Mesenchymal stem cell (in vitro differentiated cells and primary cell): ENCODE measurements at regions not wholly inside any gene's neighbourhood (a gene's known extent, or its start where the extent isn't known, plus 50 kb on each side); places are given as distances from the start of the nearest gene placed in this dataset.
A peak's percentile ranks its signal among the peaks of the same experiment; 100 is the strongest.

ENCODE experiments used
- DNase-seq: peaks from one replicate; pipeline ENCODE4 v3.0.0-alpha.2; 2013
- H2AFZ ChIP-seq: one replicate; pipeline ENCODE4 v1.6.1; 2013; ENCODE audit warnings: low read depth, mild to moderate bottlenecking, control low read depth, inconsistent platforms, low read length, moderate library complexity
- H2AK5ac ChIP-seq: 2 replicates; pipeline ENCODE4 v1.6.1; 2013; ENCODE audit warnings: low read length, moderate library complexity, mild to moderate bottlenecking, inconsistent platforms; ENCODE audit not compliant: severe bottlenecking
- H2BK120ac ChIP-seq: one replicate; pipeline ENCODE4 v1.6.1; 2013; ENCODE audit warnings: low read depth, mild to moderate bottlenecking, inconsistent platforms, low read length, moderate library complexity
- H2BK12ac ChIP-seq, 2 experiments: one replicate each; pipeline ENCODE4 v1.6.1; 2013; ENCODE audit warnings: inconsistent platforms in 2 of 2, low read length in 2 of 2, mild to moderate bottlenecking in 2 of 2, moderate library complexity in 2 of 2, control low read depth in 1 of 2
- H2BK15ac ChIP-seq: one replicate; pipeline ENCODE4 v1.6.1; 2013; ENCODE audit warnings: mild to moderate bottlenecking, low read depth, inconsistent platforms; ENCODE audit not compliant: poor library complexity, severe bottlenecking
- H2BK5ac ChIP-seq: 2 replicates; pipeline ENCODE4 v1.6.1; 2013; ENCODE audit warnings: low read depth, mild to moderate bottlenecking, low read length, control low read depth, inconsistent platforms; ENCODE audit not compliant: poor library complexity, severe bottlenecking
- H3K14ac ChIP-seq, 2 experiments: one replicate each; pipeline ENCODE4 v1.6.1; 2013; ENCODE audit warnings: inconsistent platforms in 2 of 2, low read length in 2 of 2, control low read depth in 1 of 2, mild to moderate bottlenecking in 1 of 2, moderate library complexity in 1 of 2
- H3K18ac ChIP-seq, 2 experiments: one replicate each; pipeline ENCODE4 v1.6.1; 2013; ENCODE audit warnings: inconsistent platforms in 2 of 2, low read length in 2 of 2, control low read depth in 1 of 2, low read depth in 1 of 2, mild to moderate bottlenecking in 1 of 2
- H3K23ac ChIP-seq, 2 experiments: one replicate each; pipeline ENCODE4 v1.6.1; 2013; ENCODE audit warnings: inconsistent platforms in 2 of 2, low read length in 2 of 2, mild to moderate bottlenecking in 2 of 2, moderate library complexity in 2 of 2, control low read depth in 1 of 2
- H3K27ac ChIP-seq: 2 replicates; pipeline ENCODE4 v1.5.1; 2013; ENCODE audit warnings: mild to moderate bottlenecking, moderate library complexity, low read length, control low read depth, inconsistent platforms; ENCODE audit not compliant: poor library complexity, severe bottlenecking
- H3K27me3 ChIP-seq, 2 experiments: 2 replicates each; pipeline versions ENCODE4 v1.6.1 to v1.7.0; 2013; ENCODE audit warnings: low read length in 2 of 2, mild to moderate bottlenecking in 2 of 2, moderate library complexity in 2 of 2, control low read depth in 1 of 2, inconsistent platforms in 1 of 2; ENCODE audit not compliant: control insufficient read depth in 1 of 2, insufficient read depth in 1 of 2
- H3K36me3 ChIP-seq, 2 experiments: 2 replicates each; pipeline versions ENCODE4 v1.6.1 to v1.7.0; 2013; ENCODE audit warnings: low read length in 2 of 2, control low read depth in 1 of 2, inconsistent platforms in 1 of 2, low read depth in 1 of 2, mild to moderate bottlenecking in 1 of 2; ENCODE audit not compliant: insufficient read depth in 2 of 2, control insufficient read depth in 1 of 2
- H3K4ac ChIP-seq, 2 experiments: one replicate each; pipeline ENCODE4 v1.6.1; 2013; ENCODE audit warnings: inconsistent platforms in 2 of 2, low read length in 2 of 2, mild to moderate bottlenecking in 2 of 2, moderate library complexity in 2 of 2, control low read depth in 1 of 2, low read depth in 1 of 2
- H3K4me1 ChIP-seq: 2 replicates; pipeline ENCODE4 v1.6.1; 2013; ENCODE audit warnings: low read depth, low read length, control low read depth; ENCODE audit not compliant: control insufficient read depth, insufficient read depth
- H3K4me2 ChIP-seq: 2 replicates; pipeline ENCODE4 v1.6.1; 2013; ENCODE audit warnings: low read length, mild to moderate bottlenecking, inconsistent platforms; ENCODE audit not compliant: poor library complexity, severe bottlenecking
- H3K4me3 ChIP-seq, 2 experiments: 2 replicates each; pipeline versions ENCODE4 v1.5.1 to v1.7.0; 2013; ENCODE audit warnings: low read length in 2 of 2, mild to moderate bottlenecking in 2 of 2, control low read depth in 1 of 2, low read depth in 1 of 2; ENCODE audit not compliant: insufficient read depth in 1 of 2
- H3K79me1 ChIP-seq: replicated peaks from 2 replicates; pipeline ENCODE4 v1.6.1; 2013; ENCODE audit warnings: mild to moderate bottlenecking, control low read depth, low read length, inconsistent platforms; ENCODE audit not compliant: poor library complexity, severe bottlenecking
- H3K9ac ChIP-seq: 2 replicates; pipeline ENCODE4 v1.7.0; 2013; ENCODE audit warnings: mild to moderate bottlenecking, low read length, moderate library complexity
- H3K9me3 ChIP-seq: 2 replicates; pipeline ENCODE4 v1.7.0; 2013; ENCODE audit warnings: mild to moderate bottlenecking, low read length; ENCODE audit not compliant: control insufficient read depth
- H4K8ac ChIP-seq: one replicate; pipeline ENCODE4 v1.6.1; 2013; ENCODE audit warnings: inconsistent platforms, mild to moderate bottlenecking, low read length, moderate library complexity
- H4K91ac ChIP-seq: one replicate; pipeline ENCODE4 v1.6.1; 2013; ENCODE audit warnings: mild to moderate bottlenecking, low read length, inconsistent platforms
- WGBS: methylation state at CpG from one replicate; pipeline ENCODE4 v1.1.7; 2013; ENCODE audit warnings: mixed read lengths; 5-methylcytosine and 5-hydroxymethylcytosine counted together

- Histone ChIP-seq H3K36me3 (no peaks in the 10 kb centered on the region), H3K79me1 (no peaks in the 10 kb centered on the region)
- WGBS, result 95% methylated on average over 2 of the region's 2 CpGs
Measured at GRCh38 chr16:66176731-66177130, 189.8 kb upstream of the CDH5 start.

GRCh38 chr16:66176111-66176510, 190.4 kb upstream of the CDH5 start:
- Histone ChIP-seq H2AK5ac (no peak overlapping the region), H3K4me2 (no peak overlapping the region), H2BK15ac (no peak overlapping the region), H3K18ac (no peak overlapping the region), H3K79me1 (no peaks in the 10 kb centered on the region), H2BK5ac (no peak overlapping the region), H3K14ac (no peak overlapping the region), H4K91ac (no peak overlapping the region), H3K36me3 (no peaks in the 10 kb centered on the region), H3K4me3 (no peak overlapping the region), H3K9ac (no peak overlapping the region), H4K8ac (no peak overlapping the region), H3K27me3 (no peaks in the 10 kb centered on the region), H2BK120ac (no peak overlapping the region), H2BK12ac (no peak overlapping the region), H3K4me1 (no peaks in the 10 kb centered on the region), H3K27ac (no peak overlapping the region), H3K23ac (no peak overlapping the region), H3K4ac (no peak overlapping the region), H3K9me3 (peaks cover 14% of the 10 kb centered on the region), H2AFZ (no peak overlapping the region)
- 93% methylated on average over 7 of the region's 7 CpGs for WGBS
- DNase-seq, result no peak

More at GRCh38 chr16:66176731-66177130, 189.8 kb upstream of the CDH5 start:
- Histone ChIP-seq H3K4me2 (no peak overlapping the region), H3K27me3 (no peaks in the 10 kb centered on the region), H3K4ac (no peak overlapping the region), H3K4me1 (no peaks in the 10 kb centered on the region), H2BK12ac (no peak overlapping the region), H3K9me3 (peaks cover 14% of the 10 kb centered on the region), H3K18ac (no peak overlapping the region), H2AK5ac (no peak overlapping the region), H4K8ac (no peak overlapping the region), H2AFZ (no peak overlapping the region), H4K91ac (no peak overlapping the region), H3K9ac (no peak overlapping the region), H3K4me3 (no peak overlapping the region), H2BK15ac (no peak overlapping the region), H3K27ac (no peak overlapping the region), H2BK5ac (no peak overlapping the region), H3K23ac (no peak overlapping the region), H2BK120ac (no peak overlapping the region), H3K14ac (no peak overlapping the region)
- DNase-seq, result no peak

- no peak overlapping the region for H2AFZ ChIP-seq
- WGBS, result 9% methylated on average over 3 of the region's 4 CpGs
- H3K4me2 ChIP-seq, result no peak overlapping the region
- no peak overlapping the region for H3K14ac ChIP-seq
- no peak overlapping the region for H2BK5ac ChIP-seq
- H3K9me3 ChIP-seq, result peaks cover 14% of the 10 kb centered on the region
- no peak overlapping the region for H3K4ac ChIP-seq
- DNase-seq, result no peak
- H3K4me1 ChIP-seq, result no peaks in the 10 kb centered on the region
- no peak overlapping the region for H4K91ac ChIP-seq
- no peak overlapping the region for H3K4me3 ChIP-seq
- no peak overlapping the region for H4K8ac ChIP-seq
- no peak overlapping the region for H2AK5ac ChIP-seq
- no peaks in the 10 kb centered on the region for H3K79me1 ChIP-seq
- H3K9ac ChIP-seq, result no peak overlapping the region
- H2BK15ac ChIP-seq, result no peak overlapping the region
- no peak overlapping the region for H3K27ac ChIP-seq
- no peak overlapping the region for H3K18ac ChIP-seq
- H3K27me3 ChIP-seq, result no peaks in the 10 kb centered on the region
- H2BK120ac ChIP-seq, result no peak overlapping the region
- H3K36me3 ChIP-seq, result no peaks in the 10 kb centered on the region
- H2BK12ac ChIP-seq, result no peak overlapping the region
- no peak overlapping the region for H3K23ac ChIP-seq
Measured at GRCh38 chr16:66175636-66176035, 190.9 kb upstream of the CDH5 start.

GRCh38 chr16:66175058-66175457, 191.4 kb upstream of the CDH5 start:
- Histone ChIP-seq H3K9ac (no peak overlapping the region), H3K4me2 (no peak overlapping the region), H3K4me1 (no peaks in the 10 kb centered on the region), H3K4me3 (no peak overlapping the region), H2BK12ac (no peak overlapping the region), H2BK5ac (no peak overlapping the region), H3K27me3 (no peaks in the 10 kb centered on the region), H4K91ac (no peak overlapping the region), H3K14ac (no peak overlapping the region), H3K27ac (no peak overlapping the region), H3K9me3 (peaks cover 8% of the 10 kb centered on the region), H3K18ac (no peak overlapping the region), H3K36me3 (no peaks in the 10 kb centered on the region), H3K4ac (no peak overlapping the region), H2AFZ (peak overlapping the region; percentile 15), H4K8ac (no peak overlapping the region), H2AK5ac (no peak overlapping the region), H3K79me1 (no peaks in the 10 kb centered on the region), H2BK15ac (no peak overlapping the region), H3K23ac (no peak overlapping the region), H2BK120ac (no peak overlapping the region)
- WGBS, result 99% methylated on average over 5 of the region's 5 CpGs
- no peak for DNase-seq
